HG03064 (cell line): ENCODE measurements at regions not wholly inside any gene's neighbourhood (a gene's known extent, or its start where the extent isn't known, plus 50 kb on each side); places are given as distances from the start of the nearest gene placed in this dataset.
"Not testable (repeated sequence)": the region's sequence is repeated elsewhere in the genome, so short reads cannot be mapped to it uniquely, and the experiment has no call there.

ENCODE experiments used
- ATAC-seq: cut with Tn5 transposase; IDR thresholded peaks from one replicate; pipeline ENCODE4 v1.9.1; 2021; ENCODE audit warnings: low read depth; ENCODE audit not compliant: unreplicated experiment

- no peak for ATAC-seq
Measured at GRCh38 chr14:86788224-86788623, 1204.8 kb downstream of the GALC start.

DNA sequence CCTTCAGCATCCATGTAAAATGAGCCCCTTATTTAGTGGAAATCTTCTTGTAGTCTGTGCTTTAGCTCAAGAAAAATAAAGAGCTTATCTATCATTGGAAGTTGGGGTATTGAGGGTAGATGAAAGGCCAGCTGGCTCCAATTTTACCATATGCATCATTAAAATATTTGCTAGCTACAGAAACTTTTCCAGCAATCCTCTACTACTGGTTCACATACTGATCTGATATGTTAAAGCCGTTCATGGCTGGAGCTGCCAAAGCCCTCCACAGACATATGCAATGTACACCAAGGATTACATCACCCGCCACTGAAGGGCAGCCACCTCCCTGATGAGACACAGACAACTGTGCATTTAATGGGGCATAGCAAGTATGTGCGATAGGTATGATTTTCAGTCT, 1205.3 kb downstream of the GALC start:
- ATAC-seq, result no peak

- ATAC-seq, result no peak
Measured at GRCh38 chr14:86782092-86782580, 1210.8 kb downstream of the GALC start.

DNA sequence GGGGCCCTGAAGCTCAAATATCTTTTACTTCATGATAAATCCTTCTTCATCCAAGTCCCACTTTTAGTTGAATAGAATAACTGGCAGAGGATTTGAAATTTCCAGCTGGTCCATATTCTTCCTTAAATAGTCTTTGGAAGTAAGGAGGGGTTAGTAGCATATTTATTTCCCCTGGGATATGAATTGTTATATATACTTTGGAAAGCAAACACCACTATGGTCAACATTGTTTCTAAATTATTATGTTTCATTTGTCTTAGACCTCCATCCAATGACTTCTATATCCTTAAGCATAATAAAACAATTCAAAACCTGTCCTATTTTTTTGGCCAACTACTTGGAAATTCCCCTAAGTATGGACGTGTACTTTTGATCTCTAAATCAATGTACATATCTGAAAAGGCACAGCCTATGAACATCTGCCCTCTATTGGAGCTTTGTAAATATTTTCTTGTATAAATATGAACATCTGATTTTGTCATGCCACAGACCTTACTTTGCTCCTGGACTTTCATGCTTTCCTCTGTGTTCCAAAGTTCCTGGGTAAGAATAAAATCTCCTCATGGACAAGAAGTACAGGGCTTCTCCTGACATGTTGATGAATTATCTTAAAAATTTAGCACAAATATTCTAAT, 1212.0 kb downstream of the GALC start:
- no peak for ATAC-seq

- ATAC-seq, result no peak
Measured at GRCh38 chr14:86780461-86780860, 1212.5 kb downstream of the GALC start.

GRCh38 chr14:86779416-86779815, 1213.6 kb downstream of the GALC start:
- ATAC-seq, result no peak

DNA sequence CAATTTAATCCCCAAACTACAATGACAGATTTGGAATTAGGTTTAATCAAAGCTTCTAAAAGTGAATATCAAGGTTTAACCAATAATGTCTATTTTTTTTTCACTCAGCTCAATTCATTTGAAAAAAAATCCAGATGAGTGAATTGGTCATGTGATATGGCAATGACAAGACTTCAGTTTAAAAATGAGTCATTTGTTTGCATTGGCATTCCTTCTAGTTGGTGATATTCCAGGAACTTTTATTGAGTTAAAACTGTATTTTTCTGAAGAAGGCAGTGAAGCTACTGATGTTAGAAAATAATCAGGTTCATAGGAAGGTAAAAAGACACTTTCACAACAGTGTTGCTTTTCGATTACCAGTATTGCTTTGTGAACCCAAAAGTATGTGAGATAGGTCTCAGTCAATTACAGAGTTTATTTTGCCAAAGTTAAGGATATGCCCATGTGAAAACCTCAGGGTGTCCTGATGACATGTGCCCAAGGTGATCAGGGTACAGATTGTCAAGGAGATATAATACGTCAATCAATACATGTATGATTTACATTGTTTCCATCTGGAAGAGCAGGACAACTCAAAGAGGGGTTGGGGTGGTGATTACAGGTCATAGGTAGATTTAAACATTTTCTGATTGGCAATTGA, 1214.9 kb downstream of the GALC start:
- no peak for ATAC-seq

DNA sequence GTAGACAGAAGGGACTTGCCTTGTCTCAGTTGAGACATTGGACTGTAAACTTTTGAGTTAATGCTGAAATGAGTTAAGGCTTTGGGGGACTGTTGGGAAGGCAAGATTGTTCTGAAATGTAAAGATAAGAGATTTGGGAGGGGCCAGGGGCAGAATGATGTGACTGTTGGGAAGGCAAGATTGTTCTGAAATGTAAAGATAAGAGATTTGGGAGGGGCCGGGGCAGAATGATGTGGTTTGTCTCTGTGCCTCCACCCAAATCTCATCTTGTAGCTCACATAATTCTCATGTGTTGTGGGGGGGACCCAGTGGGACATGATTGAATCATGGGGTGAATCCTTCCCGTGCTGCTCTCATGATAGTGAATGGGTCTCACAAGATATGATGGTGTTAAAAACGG, 1217.1 kb downstream of the GALC start:
- ATAC-seq, result not testable (repeated sequence)

- no peak for ATAC-seq
Measured at GRCh38 chr14:86774916-86775315, 1218.1 kb downstream of the GALC start.

DNA sequence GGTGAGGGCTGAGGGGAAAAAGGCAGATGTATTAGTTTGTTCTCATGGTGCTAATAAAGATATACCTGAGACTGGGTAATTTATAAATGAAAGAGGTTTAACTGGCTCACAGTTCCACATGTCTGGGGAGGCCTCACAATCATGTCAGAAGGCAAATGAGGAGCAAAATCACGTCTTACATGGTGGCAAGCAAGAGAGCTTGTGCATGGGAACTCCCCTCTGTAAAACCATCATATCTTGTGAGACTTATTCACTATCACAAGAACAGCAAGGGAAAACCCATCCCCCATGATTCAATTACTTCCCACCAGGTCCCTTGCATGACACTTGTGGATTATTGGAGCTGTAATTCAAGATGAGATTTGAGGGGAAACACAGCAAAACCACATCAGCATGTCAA, 1220.9 kb downstream of the GALC start:
- no peak for ATAC-seq

GRCh38 chr14:86770186-86770585, 1222.8 kb downstream of the GALC start:
- ATAC-seq, result no peak

GRCh38 chr14:86766469-86766868, 1226.5 kb downstream of the GALC start:
- no peak for ATAC-seq

DNA sequence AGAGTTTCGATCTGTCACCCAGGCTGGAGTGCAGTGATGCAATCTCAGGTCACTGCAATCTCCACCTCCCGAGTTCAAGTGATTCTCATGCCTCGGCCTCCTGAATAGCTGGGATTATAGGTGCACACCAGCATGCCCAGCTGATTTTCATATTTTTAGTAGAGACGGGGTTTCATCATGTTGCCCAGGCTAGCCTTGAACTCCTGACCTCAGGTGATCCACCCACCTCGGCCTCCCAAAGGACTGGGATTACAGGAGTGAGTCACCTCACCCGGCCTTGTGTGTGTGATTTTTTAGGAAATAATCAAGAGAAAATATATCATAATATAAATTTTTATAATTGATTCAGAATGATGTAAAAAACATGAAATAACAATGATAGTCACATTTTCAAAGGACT, 1231.4 kb downstream of the GALC start:
- no peak for ATAC-seq

DNA sequence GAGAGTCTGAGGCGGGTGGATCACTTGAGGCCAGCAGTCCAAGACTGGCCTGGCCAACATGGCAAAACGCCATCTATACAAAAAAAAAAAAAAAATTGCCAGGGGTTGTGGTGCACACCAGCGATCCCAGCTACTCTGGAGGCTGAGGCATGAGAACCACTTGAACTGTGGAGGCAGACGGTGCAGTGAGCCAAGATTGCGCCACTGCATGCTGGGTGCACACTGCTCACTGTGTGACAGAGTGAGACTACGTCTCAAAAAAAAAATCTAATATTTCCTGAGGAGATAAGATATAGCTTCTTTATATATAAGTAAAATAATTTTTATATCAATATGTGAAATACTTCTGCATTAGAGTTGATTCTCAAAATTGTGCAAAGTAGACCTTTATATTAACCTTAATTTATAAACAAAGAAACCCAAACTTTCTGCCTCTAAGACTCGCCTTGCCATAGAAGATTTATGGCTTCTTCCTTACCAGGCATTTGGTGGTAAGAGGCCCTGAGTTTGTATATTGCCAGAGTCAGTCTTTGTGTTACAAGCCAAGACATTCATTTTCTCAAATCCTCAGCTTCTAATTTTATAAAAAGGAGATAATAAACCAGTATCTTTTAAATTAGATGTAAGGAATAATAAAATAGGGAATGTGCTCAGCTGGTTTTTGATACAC, 1226.7 kb downstream of the FLRT2 start:
- ATAC-seq, result no peak

- ATAC-seq, result not testable (repeated sequence)
Measured at GRCh38 chr14:86750488-86750887, 1220.5 kb downstream of the FLRT2 start.

DNA sequence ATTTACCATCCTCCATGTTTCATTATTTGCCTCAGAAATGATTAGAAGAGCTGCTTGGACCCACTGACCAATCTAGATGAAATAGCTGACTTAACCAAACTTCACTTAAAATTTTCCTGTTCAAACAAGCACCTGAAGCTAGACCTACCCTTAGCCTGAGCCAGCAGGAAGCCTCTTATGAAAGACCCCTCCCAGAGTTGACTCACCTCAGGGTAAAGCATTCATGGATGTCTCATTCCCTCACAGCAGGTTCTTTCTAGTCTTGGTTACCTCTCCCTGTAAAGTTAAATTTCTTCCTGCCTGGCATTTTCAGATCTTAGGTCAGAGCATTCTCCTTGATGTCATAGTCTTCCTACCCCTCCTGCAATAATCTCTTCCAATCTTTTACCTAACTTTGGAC, 1209.8 kb downstream of the FLRT2 start:
- ATAC-seq, result no peak

GRCh38 chr14:86731427-86731826, 1201.5 kb downstream of the FLRT2 start:
- not testable (repeated sequence) for ATAC-seq

DNA sequence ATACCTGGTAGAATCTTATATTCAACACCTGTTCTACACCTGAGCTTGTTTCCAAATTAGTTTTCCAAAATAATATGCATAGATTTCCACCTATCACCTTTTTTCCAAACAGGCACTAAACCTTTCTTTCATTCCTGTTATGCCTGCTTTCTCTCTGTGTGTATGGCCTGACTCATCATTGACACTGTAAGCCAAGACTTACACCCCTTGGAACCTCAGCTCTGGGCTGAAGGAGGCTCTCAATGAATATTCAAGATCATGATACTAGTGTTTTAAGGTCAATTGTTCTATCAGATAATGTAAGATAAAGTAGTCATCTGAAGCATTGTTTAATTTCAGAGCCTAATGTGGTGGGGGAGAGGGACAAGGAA, 1193.3 kb downstream of the FLRT2 start:
- ATAC-seq, result no peak

- ATAC-seq, result no peak
Measured at GRCh38 chr14:86722612-86723253, 1192.8 kb downstream of the FLRT2 start.

DNA sequence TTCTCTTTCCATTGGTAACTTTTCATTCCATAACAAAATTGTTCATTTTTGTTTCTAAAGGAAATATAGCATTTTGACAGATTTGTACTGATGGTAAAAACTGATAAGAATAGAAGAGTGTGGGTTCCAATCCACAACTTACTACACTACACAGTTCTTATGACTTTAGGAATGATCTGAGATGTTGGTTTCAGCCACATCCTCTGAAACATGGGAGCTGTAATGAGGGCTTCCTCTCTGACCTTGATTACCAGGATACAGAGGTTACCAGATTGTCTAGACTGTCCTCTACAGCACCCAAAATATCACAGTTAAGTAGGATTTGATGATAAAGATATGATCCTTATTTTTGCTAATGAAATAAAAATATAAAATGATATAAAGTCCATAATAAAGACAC, 1184.6 kb downstream of the FLRT2 start:
- ATAC-seq, result no peak

DNA sequence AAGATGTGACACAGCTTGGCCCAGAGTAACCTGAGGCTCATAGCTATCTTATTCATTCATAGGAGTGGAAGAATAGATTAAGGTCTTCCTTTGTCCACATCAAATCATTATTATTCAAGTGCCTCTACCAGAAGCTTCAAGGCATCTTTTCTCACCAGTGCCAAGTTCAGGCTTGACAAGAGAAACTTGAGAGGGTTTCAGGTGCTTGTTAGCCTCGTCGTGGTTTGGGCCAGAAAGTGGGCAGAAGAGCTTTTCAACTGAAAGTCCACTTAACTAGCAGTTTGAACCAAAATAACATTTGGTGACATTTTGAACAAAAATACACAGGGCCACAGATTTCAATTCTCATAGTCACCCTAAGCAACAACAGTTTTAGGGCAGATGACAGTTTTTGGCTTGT, 1184.2 kb downstream of the FLRT2 start:
- no peak for ATAC-seq
